Stimulated activated naive B cell treated with anti-CD40 and anti-IgM and Interleukin-4, amounts not matched to agents 10 μg/mL and 1 μg/mL and 100 μg/mL, for 72 hours (primary cell): ENCODE measurements at regions not wholly inside any gene's neighbourhood (a gene's known extent, or its start where the extent isn't known, plus 50 kb on each side); places are given as distances from the start of the nearest gene placed in this dataset.
"Not testable (repeated sequence)": the region's sequence is repeated elsewhere in the genome, so short reads cannot be mapped to it uniquely, and the experiment has no call there.

ENCODE experiments used
- ATAC-seq, 2 donors: fragments of 150-1000 bp; cut with Tn5 transposase; replicated peaks; 2 replicates each; pipeline ENCODE4 v1.10.0; 2021; ENCODE audit warnings: moderate library complexity in 1 of 2
- DNase-seq: peaks from one replicate; pipeline ENCODE4 v3.0.0; 2021
- H3K27ac Mint-ChIP-seq: one replicate; pipeline ENCODE4 v1.8.0; 2022; ENCODE audit warnings: mild to moderate bottlenecking, mixed read lengths
- H3K27me3 Mint-ChIP-seq, 2 donors: one replicate each; pipeline ENCODE4 v1.8.0; 2022; ENCODE audit warnings: mixed read lengths in 2 of 2
- H3K36me3 Mint-ChIP-seq, 2 donors: one replicate each; pipeline ENCODE4 v1.8.0; 2022; ENCODE audit warnings: mixed read lengths in 2 of 2, mild to moderate bottlenecking in 1 of 2
- H3K4me1 Mint-ChIP-seq, 2 donors: one replicate each; pipeline ENCODE4 v1.8.0; 2022; ENCODE audit warnings: mixed read lengths in 2 of 2, mild to moderate bottlenecking in 1 of 2
- H3K4me3 Mint-ChIP-seq, 2 donors: one replicate each; pipeline ENCODE4 v1.8.0; 2022; ENCODE audit warnings: mild to moderate bottlenecking in 2 of 2, mixed read lengths in 2 of 2, moderate library complexity in 1 of 2
- H3K9me3 Mint-ChIP-seq, 2 donors: one replicate each; pipeline ENCODE4 v1.8.0; 2022; ENCODE audit warnings: mixed read lengths in 2 of 2, mild to moderate bottlenecking in 1 of 2

- H3K27me3 Mint-ChIP-seq, H3K9me3 Mint-ChIP-seq, H3K36me3 Mint-ChIP-seq, H3K4me3 Mint-ChIP-seq, ATAC-seq, H3K27ac Mint-ChIP-seq, H3K4me1 Mint-ChIP-seq, DNase-seq: not testable (repeated sequence)
Measured at GRCh38 chr10:121400507-121400906, 197.7 kb downstream of the FGFR2 start.

DNA sequence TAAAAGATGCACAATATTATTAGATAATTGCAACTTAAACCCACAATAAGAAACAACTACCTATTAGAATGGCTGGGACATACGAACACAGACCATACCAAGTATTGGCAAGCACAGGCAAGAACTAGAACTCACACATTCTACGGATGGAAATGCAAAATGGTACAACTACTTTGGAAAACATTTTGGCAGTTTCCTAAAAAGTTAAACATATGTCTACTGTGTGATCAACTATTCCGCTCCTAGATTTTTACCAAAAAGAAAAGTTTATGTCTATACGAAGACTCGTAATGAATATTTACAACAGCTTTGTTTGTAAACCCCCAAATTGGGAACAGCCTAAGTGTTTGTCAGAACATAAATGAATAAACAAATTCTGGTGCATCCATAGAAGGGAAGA, 194.7 kb downstream of the FGFR2 start:
- DNase-seq, result no peak
- H3K4me1 Mint-ChIP-seq, result no peaks in the 10 kb centered on the region
- no peaks in the 10 kb centered on the region for H3K27me3 Mint-ChIP-seq
- H3K4me3 Mint-ChIP-seq, result no peak overlapping the region
- no peaks in the 10 kb centered on the region for H3K36me3 Mint-ChIP-seq
- H3K9me3 Mint-ChIP-seq, result peaks cover 0 to 1% of the 10 kb centered on the region in 2 donors
- no peak for ATAC-seq
- no peak overlapping the region for H3K27ac Mint-ChIP-seq

- H3K27me3 Mint-ChIP-seq, result no peaks in the 10 kb centered on the region
- ATAC-seq (no peak), DNase-seq (no peak)
- H3K4me1 Mint-ChIP-seq, result no peaks in the 10 kb centered on the region
- H3K9me3 Mint-ChIP-seq, result peaks cover 0 to 1% of the 10 kb centered on the region in 2 donors
- H3K36me3 Mint-ChIP-seq, result no peaks in the 10 kb centered on the region
- H3K4me3 Mint-ChIP-seq, result no peak overlapping the region
- no peak overlapping the region for H3K27ac Mint-ChIP-seq
Measured at GRCh38 chr10:121404611-121405010, 193.6 kb downstream of the FGFR2 start.

- Mint-ChIP-seq H3K4me1 (no peaks in the 10 kb centered on the region), H3K27me3 (no peaks in the 10 kb centered on the region), H3K27ac (no peak overlapping the region), H3K9me3 (peaks cover 0 to 3% of the 10 kb centered on the region in 2 donors), H3K36me3 (no peaks in the 10 kb centered on the region), H3K4me3 (no peak overlapping the region)
- ATAC-seq (no peak), DNase-seq (no peak)
Measured at GRCh38 chr10:121405096-121405495, 193.1 kb downstream of the FGFR2 start.

- Mint-ChIP-seq H3K4me1 (no peaks in the 10 kb centered on the region), H3K27me3 (no peaks in the 10 kb centered on the region), H3K36me3 (no peaks in the 10 kb centered on the region), H3K4me3 (no peak overlapping the region), H3K9me3 (peaks cover 0 to 3% of the 10 kb centered on the region in 2 donors), H3K27ac (no peak overlapping the region)
- ATAC-seq (no peak), DNase-seq (no peak)
Measured at GRCh38 chr10:121405549-121405948, 192.7 kb downstream of the FGFR2 start.

DNA sequence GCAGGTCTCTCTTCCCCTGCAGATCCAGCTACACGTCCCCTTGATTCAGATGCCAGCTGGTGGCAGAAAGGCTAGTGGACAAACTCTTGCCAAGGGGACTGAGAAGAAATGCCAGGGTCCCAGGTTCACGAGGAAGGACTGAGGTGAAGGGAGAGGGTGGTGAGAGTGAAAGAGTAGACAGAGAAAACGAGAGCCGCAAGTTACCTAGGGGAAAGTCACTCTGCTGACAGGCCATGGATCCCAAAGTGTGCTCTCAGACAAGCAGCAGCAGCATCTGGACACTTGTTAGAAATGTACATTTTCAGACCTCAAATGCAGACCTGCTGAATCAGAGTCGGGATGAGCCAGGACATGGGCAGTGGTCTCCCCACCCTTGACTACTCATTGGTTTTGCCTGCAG, 192.3 kb downstream of the FGFR2 start:
- DNase-seq (no peak), ATAC-seq (no peak)
- Mint-ChIP-seq H3K9me3 (peaks cover 0 to 3% of the 10 kb centered on the region in 2 donors), H3K27ac (no peak overlapping the region), H3K36me3 (no peaks in the 10 kb centered on the region), H3K27me3 (no peaks in the 10 kb centered on the region), H3K4me1 (no peaks in the 10 kb centered on the region), H3K4me3 (no peak overlapping the region)

- no peak for DNase-seq
- H3K4me1 Mint-ChIP-seq, result no peaks in the 10 kb centered on the region
- H3K27ac Mint-ChIP-seq, result no peak overlapping the region
- H3K27me3 Mint-ChIP-seq, result no peaks in the 10 kb centered on the region
- peaks cover 0 to 3% of the 10 kb centered on the region in 2 donors for H3K9me3 Mint-ChIP-seq
- no peak for ATAC-seq
- no peak overlapping the region for H3K4me3 Mint-ChIP-seq
- no peaks in the 10 kb centered on the region for H3K36me3 Mint-ChIP-seq
Measured at GRCh38 chr10:121406823-121407545, 191.3 kb downstream of the FGFR2 start.

GRCh38 chr10:121409466-121410104, 188.7 kb downstream of the FGFR2 start:
- H3K4me3 Mint-ChIP-seq, result no peak overlapping the region

DNA sequence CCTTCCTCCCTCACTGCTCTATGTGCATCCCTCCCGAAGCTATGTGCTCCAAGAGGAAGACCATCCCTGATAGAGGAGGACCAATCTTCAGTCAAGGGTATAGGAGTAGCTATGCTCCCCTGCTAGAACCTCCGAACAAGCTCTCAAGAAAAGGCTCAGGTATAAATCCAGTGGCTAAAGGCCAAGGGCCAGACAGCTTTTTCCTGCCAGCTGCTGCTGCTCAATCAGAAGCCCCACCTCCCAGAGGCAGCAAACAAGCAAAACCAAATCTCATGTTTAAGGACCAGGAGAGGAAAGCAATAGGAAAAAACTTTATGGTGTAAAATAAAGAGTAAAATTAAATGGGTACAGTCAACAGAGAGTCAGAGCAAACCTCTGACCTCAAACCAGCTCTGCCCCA, 187.2 kb downstream of the FGFR2 start:
- no peaks in the 10 kb centered on the region for H3K27me3 Mint-ChIP-seq
- no peak overlapping the region for H3K27ac Mint-ChIP-seq
- no peaks in the 10 kb centered on the region for H3K36me3 Mint-ChIP-seq
- H3K9me3 Mint-ChIP-seq, result peaks cover 0 to 6% of the 10 kb centered on the region in 2 donors
- ATAC-seq, result no peak
- no peak overlapping the region for H3K4me3 Mint-ChIP-seq
- no peak for DNase-seq
- H3K4me1 Mint-ChIP-seq, result no peaks in the 10 kb centered on the region

More at GRCh38 chr10:121409466-121410104, 188.7 kb downstream of the FGFR2 start:
- H3K9me3 Mint-ChIP-seq, result peaks cover 0 to 6% of the 10 kb centered on the region in 2 donors
- H3K36me3 Mint-ChIP-seq, result no peaks in the 10 kb centered on the region
- H3K27me3 Mint-ChIP-seq, result no peaks in the 10 kb centered on the region
- DNase-seq, result no peak
- no peak overlapping the region for H3K27ac Mint-ChIP-seq
- H3K4me1 Mint-ChIP-seq, result no peaks in the 10 kb centered on the region
- ATAC-seq, result no peak

- Mint-ChIP-seq H3K27me3 (no peaks in the 10 kb centered on the region), H3K9me3 (peaks cover 2 to 5% of the 10 kb centered on the region in 2 donors), H3K4me3 (no peak overlapping the region), H3K36me3 (no peaks in the 10 kb centered on the region), H3K4me1 (no peaks in the 10 kb centered on the region), H3K27ac (no peak overlapping the region)
- DNase-seq (no peak), ATAC-seq (no peak)
Measured at GRCh38 chr10:121413951-121414350, 184.3 kb downstream of the FGFR2 start.

DNA sequence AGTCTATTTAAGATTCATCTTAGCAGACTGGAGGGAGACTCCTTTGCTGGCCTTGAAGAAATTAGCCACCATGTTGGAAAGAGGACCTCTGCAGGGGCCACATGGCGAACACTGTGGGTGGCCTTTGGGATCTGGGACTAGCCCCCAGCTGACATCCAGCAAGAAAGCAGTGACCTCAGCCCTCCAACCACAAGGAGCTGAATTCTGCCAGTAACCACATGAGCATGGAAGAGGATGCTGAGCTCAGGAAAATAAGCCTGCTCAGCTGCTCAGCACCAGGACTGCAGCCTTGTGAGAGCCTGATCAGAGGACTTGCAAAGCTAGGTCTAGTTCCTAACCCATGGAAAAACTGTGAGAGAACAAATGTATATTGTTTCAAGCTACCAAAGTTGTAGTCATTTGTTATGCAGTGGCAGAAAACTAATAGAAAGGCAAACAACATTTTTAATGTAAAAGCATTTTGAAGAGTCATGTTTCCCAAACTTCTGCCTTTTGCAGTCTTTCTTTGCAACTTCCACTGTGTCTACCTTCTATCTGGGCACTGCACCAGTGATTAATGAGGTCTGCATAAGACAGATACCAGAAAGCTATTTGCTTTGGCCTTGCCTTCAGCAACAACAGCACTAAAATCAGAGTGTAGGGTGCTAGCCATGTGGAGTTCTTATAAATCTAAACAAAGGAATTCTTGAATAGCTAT, 183.7 kb downstream of the FGFR2 start:
- Mint-ChIP-seq H3K4me3 (no peak overlapping the region), H3K36me3 (no peaks in the 10 kb centered on the region), H3K27ac (no peak overlapping the region), H3K9me3 (peaks cover 2 to 5% of the 10 kb centered on the region in 2 donors), H3K27me3 (no peaks in the 10 kb centered on the region), H3K4me1 (no peaks in the 10 kb centered on the region)
- no peak for DNase-seq
- no peak for ATAC-seq

DNA sequence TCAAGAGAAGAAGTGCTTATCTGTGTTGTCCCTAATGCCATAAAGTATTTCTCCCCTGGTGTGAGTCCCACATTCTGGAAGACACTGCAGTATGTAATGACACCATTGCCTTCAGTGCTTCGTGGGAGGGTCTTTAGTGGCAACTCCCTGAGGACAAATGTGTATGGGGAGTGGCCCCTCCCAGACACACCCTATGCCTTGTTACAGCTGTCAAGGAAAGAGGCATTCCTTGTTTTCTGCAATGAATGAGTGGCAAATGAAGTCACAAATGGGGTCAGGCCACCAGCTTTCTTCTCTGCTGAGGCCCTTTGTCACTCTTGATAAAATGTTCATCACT, 183.2 kb downstream of the FGFR2 start:
- no peak for ATAC-seq
- Mint-ChIP-seq H3K27ac (no peak overlapping the region), H3K4me3 (no peak overlapping the region), H3K9me3 (peaks cover 2 to 3% of the 10 kb centered on the region in 2 donors), H3K36me3 (no peaks in the 10 kb centered on the region), H3K27me3 (no peaks in the 10 kb centered on the region), H3K4me1 (no peaks in the 10 kb centered on the region)
- no peak for DNase-seq

DNA sequence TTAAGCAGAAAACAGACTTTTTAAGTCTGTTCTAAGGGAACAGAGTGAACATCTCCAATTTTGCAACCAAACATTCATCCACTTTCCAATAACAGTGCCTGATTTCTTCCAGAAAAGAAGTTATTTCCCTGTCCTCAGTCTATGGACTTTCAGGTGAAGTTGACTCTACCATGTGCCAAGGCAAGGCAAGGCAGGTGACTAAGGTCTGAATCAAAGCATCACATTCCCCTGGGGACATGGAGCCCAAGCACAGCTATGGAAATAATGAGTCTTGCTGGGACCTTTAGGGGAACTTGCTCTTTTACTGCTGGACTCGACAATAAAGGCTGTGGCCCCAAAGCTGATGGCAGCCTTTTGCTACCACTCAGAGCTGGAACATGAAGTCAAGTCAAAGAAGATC, 182.2 kb downstream of the FGFR2 start:
- Mint-ChIP-seq H3K4me3 (no peak overlapping the region), H3K9me3 (peaks cover 2 to 3% of the 10 kb centered on the region in 2 donors), H3K27ac (no peak overlapping the region), H3K27me3 (no peaks in the 10 kb centered on the region), H3K36me3 (no peaks in the 10 kb centered on the region), H3K4me1 (no peaks in the 10 kb centered on the region)
- no peak for ATAC-seq
- no peak for DNase-seq

DNA sequence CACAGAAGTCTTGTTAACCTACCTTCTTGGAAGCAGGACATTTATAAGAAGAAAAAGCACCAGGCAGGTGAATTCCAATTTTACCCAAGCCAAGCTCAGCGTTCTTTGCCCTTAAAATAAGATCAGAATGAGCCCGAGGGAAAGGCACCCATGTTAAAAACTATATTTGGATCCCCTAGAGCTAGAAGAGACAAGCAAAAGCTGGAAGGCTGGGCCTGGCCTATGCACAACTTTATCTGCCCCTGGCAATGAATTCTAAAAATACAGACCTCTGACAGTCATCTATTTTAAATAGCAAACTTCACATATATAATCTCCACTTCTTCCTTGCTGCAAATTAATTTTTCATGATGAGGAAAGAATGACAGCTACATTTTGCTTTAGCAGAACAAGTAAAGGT, 180.9 kb downstream of the FGFR2 start:
- no peak overlapping the region for H3K4me3 Mint-ChIP-seq
- H3K27ac Mint-ChIP-seq, result no peak overlapping the region
- peaks cover 2 to 3% of the 10 kb centered on the region in 2 donors for H3K9me3 Mint-ChIP-seq
- DNase-seq (no peak), ATAC-seq (no peak)
- no peaks in the 10 kb centered on the region for H3K27me3 Mint-ChIP-seq
- H3K4me1 Mint-ChIP-seq, result no peaks in the 10 kb centered on the region
- H3K36me3 Mint-ChIP-seq, result no peaks in the 10 kb centered on the region
